ENCODE measurements at regions not wholly inside any gene's neighbourhood (a gene's known extent, or its start where the extent isn't known, plus 50 kb on each side); places are given as distances from the start of the nearest gene placed in this dataset.

DNA sequence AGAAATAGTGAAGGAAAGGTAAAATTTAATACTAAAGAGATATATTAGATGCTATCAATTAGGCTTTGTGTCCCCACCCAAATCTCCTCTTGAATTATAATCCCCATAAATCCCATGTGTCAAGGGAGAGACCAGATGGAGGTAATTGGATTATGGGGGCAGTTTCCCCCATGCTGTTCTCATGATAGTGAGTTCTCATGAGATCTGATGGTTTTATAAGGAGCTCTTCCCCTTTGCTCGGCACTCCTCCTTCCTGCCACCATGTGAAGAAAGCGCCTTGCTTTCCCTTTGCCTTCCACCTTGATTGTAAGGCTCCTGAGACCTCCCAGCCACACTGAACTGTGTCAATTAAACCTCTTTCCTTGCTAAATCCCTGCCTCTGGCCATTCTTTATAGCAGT, 697.0 kb upstream of the RGMB start:
- TF ChIP-seq CTCF (IDR thresholded peaks at IDR 0.05): no peak
- TF ChIP-seq NR3C1 (CRISPR knock-in tag; conservative IDR thresholded peaks at IDR 0.05; ENCODE audit: low read depth): no peak
- no peak for TF ChIP-seq ZBTB21 (CRISPR knock-in tag; IDR thresholded peaks at IDR 0.05; ENCODE audit: borderline replicate concordance)
- TF ChIP-seq USF2 (CRISPR knock-in tag; IDR thresholded peaks at IDR 0.05): no peak
- no peak for TF ChIP-seq SMAD3 (CRISPR knock-in tag; IDR thresholded peaks at IDR 0.05; ENCODE audit: borderline replicate concordance)
- TF ChIP-seq, protein P1, sequence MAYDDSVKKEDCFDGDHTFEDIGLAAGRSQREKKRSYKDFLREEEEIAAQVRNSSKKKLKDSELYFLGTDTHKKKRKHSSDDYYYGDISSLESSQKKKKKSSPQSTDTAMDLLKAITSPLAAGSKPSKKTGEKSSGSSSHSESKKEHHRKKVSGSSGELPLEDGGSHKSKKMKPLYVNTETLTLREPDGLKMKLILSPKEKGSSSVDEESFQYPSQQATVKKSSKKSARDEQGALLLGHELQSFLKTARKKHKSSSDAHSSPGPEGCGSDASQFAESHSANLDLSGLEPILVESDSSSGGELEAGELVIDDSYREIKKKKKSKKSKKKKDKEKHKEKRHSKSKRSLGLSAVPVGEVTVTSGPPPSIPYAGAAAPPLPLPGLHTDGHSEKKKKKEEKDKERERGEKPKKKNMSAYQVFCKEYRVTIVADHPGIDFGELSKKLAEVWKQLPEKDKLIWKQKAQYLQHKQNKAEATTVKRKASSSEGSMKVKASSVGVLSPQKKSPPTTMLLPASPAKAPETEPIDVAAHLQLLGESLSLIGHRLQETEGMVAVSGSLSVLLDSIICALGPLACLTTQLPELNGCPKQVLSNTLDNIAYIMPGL (CRISPR knock-in tag; IDR thresholded peaks at IDR 0.05): no peak
- TF ChIP-seq, protein P2, sequence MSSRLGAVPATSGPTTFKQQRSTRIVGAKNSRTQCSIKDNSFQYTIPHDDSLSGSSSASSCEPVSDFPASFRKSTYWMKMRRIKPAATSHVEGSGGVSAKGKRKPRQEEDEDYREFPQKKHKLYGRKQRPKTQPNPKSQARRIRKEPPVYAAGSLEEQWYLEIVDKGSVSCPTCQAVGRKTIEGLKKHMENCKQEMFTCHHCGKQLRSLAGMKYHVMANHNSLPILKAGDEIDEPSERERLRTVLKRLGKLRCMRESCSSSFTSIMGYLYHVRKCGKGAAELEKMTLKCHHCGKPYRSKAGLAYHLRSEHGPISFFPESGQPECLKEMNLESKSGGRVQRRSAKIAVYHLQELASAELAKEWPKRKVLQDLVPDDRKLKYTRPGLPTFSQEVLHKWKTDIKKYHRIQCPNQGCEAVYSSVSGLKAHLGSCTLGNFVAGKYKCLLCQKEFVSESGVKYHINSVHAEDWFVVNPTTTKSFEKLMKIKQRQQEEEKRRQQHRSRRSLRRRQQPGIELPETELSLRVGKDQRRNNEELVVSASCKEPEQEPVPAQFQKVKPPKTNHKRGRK (CRISPR knock-in tag; IDR thresholded peaks at IDR 0.05; ENCODE audit: borderline replicate concordance): no peak
- no peak for TF ChIP-seq ESRRA (CRISPR knock-in tag; IDR thresholded peaks at IDR 0.05; ENCODE audit: borderline replicate concordance)
- no peak for TF ChIP-seq ZNF263 (CRISPR knock-in tag; IDR thresholded peaks at IDR 0.05; ENCODE audit: low read depth)

All from WTC11 (cell line).